Liver (tissue), 8 donors: ENCODE measurements at regions not wholly inside any gene's neighbourhood (a gene's known extent, or its start where the extent isn't known, plus 50 kb on each side); places are given as distances from the start of the nearest gene placed in this dataset.

Experiments used
- DNase-seq: peaks from one replicate; pipeline ENCODE4 v3.0.0-alpha.2; 2017; ENCODE audit warnings: low spot score
- H3K27ac ChIP-seq, 2 donors: one replicate each; pipeline ENCODE4 v1.7.0; 2013; ENCODE audit warnings: inconsistent platforms in 2 of 2, low read length in 2 of 2, control low read depth in 1 of 2, low read depth in 1 of 2, mild to moderate bottlenecking in 1 of 2
- H3K27me3 ChIP-seq, 4 donors: one replicate each; pipeline versions ENCODE4 v1.6.1 to v1.7.0; 2013; ENCODE audit warnings: low read length in 3 of 4, inconsistent platforms in 1 of 4, mild to moderate bottlenecking in 1 of 4, moderate library complexity in 1 of 4; ENCODE audit not compliant: control insufficient read depth in 4 of 4, insufficient read depth in 4 of 4
- H3K36me3 ChIP-seq, 4 donors: one replicate each; pipeline versions ENCODE4 v1.6.1 to v1.7.0; 2013; ENCODE audit warnings: low read length in 3 of 4, mild to moderate bottlenecking in 3 of 4, low read depth in 1 of 4, moderate library complexity in 1 of 4; ENCODE audit not compliant: control insufficient read depth in 4 of 4, insufficient read depth in 3 of 4
- H3K4me1 ChIP-seq, 4 donors: one replicate each; pipeline versions ENCODE4 v1.6.1 to v1.7.0; 2013; ENCODE audit warnings: low read length in 3 of 4, mild to moderate bottlenecking in 3 of 4, moderate library complexity in 1 of 4; ENCODE audit not compliant: control insufficient read depth in 4 of 4, insufficient read depth in 4 of 4
- H3K4me3 ChIP-seq, 3 donors: one replicate each; pipeline versions ENCODE4 v1.6.1 to v1.7.0; 2013; ENCODE audit warnings: low read length in 3 of 3, control low read depth in 1 of 3, low read depth in 1 of 3, mild to moderate bottlenecking in 1 of 3
- H3K9ac ChIP-seq, 2 donors: one replicate each; pipeline ENCODE4 v1.7.0; 2013; ENCODE audit warnings: low read length in 2 of 2, mild to moderate bottlenecking in 2 of 2, moderate library complexity in 2 of 2, control low read depth in 1 of 2, low read depth in 1 of 2
- H3K9me3 ChIP-seq, 4 donors: one replicate each; pipeline versions ENCODE4 v1.6.1 to v1.7.0; 2013; ENCODE audit warnings: low read length in 3 of 4; ENCODE audit not compliant: control insufficient read depth in 4 of 4
- CTCF ChIP-seq: fragments of 150-350 bp; IDR thresholded peaks from 2 replicates; pipeline ENCODE4 v1.5.1; 2017; ENCODE audit warnings: improper control_type of control experiment, low read depth, low read length; ENCODE audit not compliant: missing input control
- EGR1 ChIP-seq, 2 donors: IDR thresholded peaks; 2 replicates each; pipeline ENCODE4 v1.6.1; 2016 to 2018; ENCODE audit warnings: antibody characterized with exemption in 2 of 2, low read depth in 2 of 2
- FOXA1 ChIP-seq: IDR thresholded peaks from 2 replicates; pipeline ENCODE4 v1.6.1; 2016; ENCODE audit warnings: antibody characterized with exemption
- FOXA2 ChIP-seq: IDR thresholded peaks from 2 replicates; pipeline ENCODE4 v1.6.1; 2016; ENCODE audit warnings: antibody characterized with exemption
- GABPA ChIP-seq, 2 donors: IDR thresholded peaks in 1 of 2; conservative IDR thresholded peaks in 1 of 2; 2 replicates each; pipeline ENCODE4 v1.6.1; 2016; ENCODE audit warnings: antibody characterized with exemption in 2 of 2, mild to moderate bottlenecking in 1 of 2, moderate library complexity in 1 of 2
- HNF4A ChIP-seq, 2 donors: conservative IDR thresholded peaks; 2 replicates each; pipeline ENCODE4 v1.6.1; 2016; ENCODE audit warnings: antibody characterized with exemption in 2 of 2, mild to moderate bottlenecking in 2 of 2
- HNF4G ChIP-seq: IDR thresholded peaks from 2 replicates; pipeline ENCODE4 v1.6.1; 2016; ENCODE audit warnings: antibody characterized with exemption
- JUND ChIP-seq, 2 donors: IDR thresholded peaks; 2 replicates each; pipeline ENCODE4 v1.6.1; 2016; ENCODE audit warnings: antibody characterized with exemption in 2 of 2
- NR2F2 ChIP-seq: IDR thresholded peaks from 2 replicates; pipeline ENCODE4 v1.6.1; 2016; ENCODE audit warnings: antibody characterized with exemption
- RAD21 ChIP-seq, 2 donors: IDR thresholded peaks; 2 replicates each; pipeline ENCODE4 v1.6.1; 2016; ENCODE audit warnings: antibody characterized with exemption in 2 of 2, mild to moderate bottlenecking in 2 of 2
- RXRA ChIP-seq, 2 donors: IDR thresholded peaks; 2 replicates each; pipeline ENCODE4 v1.6.1; 2017 to 2018; ENCODE audit warnings: antibody characterized with exemption in 2 of 2, mild to moderate bottlenecking in 1 of 2
- SP1 ChIP-seq: IDR thresholded peaks from 2 replicates; pipeline ENCODE4 v1.6.1; 2018; ENCODE audit warnings: antibody characterized with exemption, mild to moderate bottlenecking
- TAF1 ChIP-seq: conservative IDR thresholded peaks from 2 replicates; pipeline ENCODE4 v1.6.1; 2016; ENCODE audit warnings: antibody characterized with exemption, mild to moderate bottlenecking
- YY1 ChIP-seq: IDR thresholded peaks from 2 replicates; pipeline ENCODE4 v1.6.1; 2016; ENCODE audit warnings: antibody characterized with exemption, mild to moderate bottlenecking
- WGBS: extraction: QIAGEN DNeasy Blood & Tissue Kit; methylation state at CpG from one replicate; pipeline ENCODE4 v1.1.7; 2013; 5-methylcytosine and 5-hydroxymethylcytosine counted together
- TF ChIP-seq, protein P1 (sequence below): IDR thresholded peaks from 2 replicates; pipeline ENCODE4 v1.6.1; 2016; ENCODE audit warnings: antibody characterized with exemption, mild to moderate bottlenecking
- TF ChIP-seq, protein P2 (sequence below): IDR thresholded peaks from 2 replicates; pipeline ENCODE4 v1.6.1; 2016; ENCODE audit warnings: antibody characterized with exemption
- TF ChIP-seq, protein P3 (sequence below): IDR thresholded peaks from 2 replicates; pipeline ENCODE4 v1.6.1; 2016; ENCODE audit warnings: antibody characterized with exemption
- TF ChIP-seq, protein P4 (sequence below): IDR thresholded peaks from 2 replicates; pipeline ENCODE4 v1.6.1; 2016; ENCODE audit warnings: antibody characterized with exemption
- donor health status: healthy.
- donor health status: healthy.
- donor health status: healthy.
- donor health status: healthy.
- donor health status: healthy.

GRCh38 chr6:157741948-157742556, 81.0 kb upstream of the SNX9 start:
- Histone ChIP-seq H3K9me3 (no peaks in the 10 kb centered on the region), H3K4me1 (no peaks in the 10 kb centered on the region), H3K27ac (no peak overlapping the region), H3K27me3 (no peaks in the 10 kb centered on the region), H3K36me3 (no peaks in the 10 kb centered on the region), H3K4me3 (no peak overlapping the region), H3K9ac (no peak overlapping the region)
- WGBS: 57% methylated on average over 5 of the region's 5 CpGs
- DNase-seq: no peak
- no peak for TF ChIP-seq FOXA1
- TF ChIP-seq GABPA (IDR thresholded peaks at IDR 0.05 in 1 of 2, conservative IDR thresholded peaks at IDR 0.05 in 1 of 2): no peak
- no peak for TF ChIP-seq HNF4G
- TF ChIP-seq FOXA2: no peak
- no peak for TF ChIP-seq NR2F2
- TF ChIP-seq, protein P1, sequence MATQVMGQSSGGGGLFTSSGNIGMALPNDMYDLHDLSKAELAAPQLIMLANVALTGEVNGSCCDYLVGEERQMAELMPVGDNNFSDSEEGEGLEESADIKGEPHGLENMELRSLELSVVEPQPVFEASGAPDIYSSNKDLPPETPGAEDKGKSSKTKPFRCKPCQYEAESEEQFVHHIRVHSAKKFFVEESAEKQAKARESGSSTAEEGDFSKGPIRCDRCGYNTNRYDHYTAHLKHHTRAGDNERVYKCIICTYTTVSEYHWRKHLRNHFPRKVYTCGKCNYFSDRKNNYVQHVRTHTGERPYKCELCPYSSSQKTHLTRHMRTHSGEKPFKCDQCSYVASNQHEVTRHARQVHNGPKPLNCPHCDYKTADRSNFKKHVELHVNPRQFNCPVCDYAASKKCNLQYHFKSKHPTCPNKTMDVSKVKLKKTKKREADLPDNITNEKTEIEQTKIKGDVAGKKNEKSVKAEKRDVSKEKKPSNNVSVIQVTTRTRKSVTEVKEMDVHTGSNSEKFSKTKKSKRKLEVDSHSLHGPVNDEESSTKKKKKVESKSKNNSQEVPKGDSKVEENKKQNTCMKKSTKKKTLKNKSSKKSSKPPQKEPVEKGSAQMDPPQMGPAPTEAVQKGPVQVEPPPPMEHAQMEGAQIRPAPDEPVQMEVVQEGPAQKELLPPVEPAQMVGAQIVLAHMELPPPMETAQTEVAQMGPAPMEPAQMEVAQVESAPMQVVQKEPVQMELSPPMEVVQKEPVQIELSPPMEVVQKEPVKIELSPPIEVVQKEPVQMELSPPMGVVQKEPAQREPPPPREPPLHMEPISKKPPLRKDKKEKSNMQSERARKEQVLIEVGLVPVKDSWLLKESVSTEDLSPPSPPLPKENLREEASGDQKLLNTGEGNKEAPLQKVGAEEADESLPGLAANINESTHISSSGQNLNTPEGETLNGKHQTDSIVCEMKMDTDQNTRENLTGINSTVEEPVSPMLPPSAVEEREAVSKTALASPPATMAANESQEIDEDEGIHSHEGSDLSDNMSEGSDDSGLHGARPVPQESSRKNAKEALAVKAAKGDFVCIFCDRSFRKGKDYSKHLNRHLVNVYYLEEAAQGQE: no peak
- no peak for TF ChIP-seq RXRA (IDR thresholded peaks at IDR 0.05)
- no peak for TF ChIP-seq TAF1
- TF ChIP-seq EGR1 (IDR thresholded peaks at IDR 0.05; ENCODE audit: low read depth in 2 of 2): no peak
- no peak for TF ChIP-seq RAD21 (IDR thresholded peaks at IDR 0.05)
- TF ChIP-seq, protein P2, sequence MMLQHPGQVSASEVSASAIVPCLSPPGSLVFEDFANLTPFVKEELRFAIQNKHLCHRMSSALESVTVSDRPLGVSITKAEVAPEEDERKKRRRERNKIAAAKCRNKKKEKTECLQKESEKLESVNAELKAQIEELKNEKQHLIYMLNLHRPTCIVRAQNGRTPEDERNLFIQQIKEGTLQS: no peak
- no peak for TF ChIP-seq JUND (IDR thresholded peaks at IDR 0.05)
- TF ChIP-seq, protein P3, sequence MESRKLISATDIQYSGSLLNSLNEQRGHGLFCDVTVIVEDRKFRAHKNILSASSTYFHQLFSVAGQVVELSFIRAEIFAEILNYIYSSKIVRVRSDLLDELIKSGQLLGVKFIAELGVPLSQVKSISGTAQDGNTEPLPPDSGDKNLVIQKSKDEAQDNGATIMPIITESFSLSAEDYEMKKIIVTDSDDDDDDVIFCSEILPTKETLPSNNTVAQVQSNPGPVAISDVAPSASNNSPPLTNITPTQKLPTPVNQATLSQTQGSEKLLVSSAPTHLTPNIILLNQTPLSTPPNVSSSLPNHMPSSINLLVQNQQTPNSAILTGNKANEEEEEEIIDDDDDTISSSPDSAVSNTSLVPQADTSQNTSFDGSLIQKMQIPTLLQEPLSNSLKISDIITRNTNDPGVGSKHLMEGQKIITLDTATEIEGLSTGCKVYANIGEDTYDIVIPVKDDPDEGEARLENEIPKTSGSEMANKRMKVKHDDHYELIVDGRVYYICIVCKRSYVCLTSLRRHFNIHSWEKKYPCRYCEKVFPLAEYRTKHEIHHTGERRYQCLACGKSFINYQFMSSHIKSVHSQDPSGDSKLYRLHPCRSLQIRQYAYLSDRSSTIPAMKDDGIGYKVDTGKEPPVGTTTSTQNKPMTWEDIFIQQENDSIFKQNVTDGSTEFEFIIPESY: no peak
- TF ChIP-seq SP1: no peak
- TF ChIP-seq YY1: no peak
- no peak for TF ChIP-seq HNF4A (conservative IDR thresholded peaks at IDR 0.05)
- TF ChIP-seq, protein P4, sequence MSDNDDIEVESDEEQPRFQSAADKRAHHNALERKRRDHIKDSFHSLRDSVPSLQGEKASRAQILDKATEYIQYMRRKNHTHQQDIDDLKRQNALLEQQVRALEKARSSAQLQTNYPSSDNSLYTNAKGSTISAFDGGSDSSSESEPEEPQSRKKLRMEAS: no peak
- TF ChIP-seq CTCF: no peak
